Osteocyte (in vitro differentiated cells): ENCODE measurements at regions not wholly inside any gene's neighbourhood (a gene's known extent, or its start where the extent isn't known, plus 50 kb on each side); places are given as distances from the start of the nearest gene placed in this dataset.

Experiments
- DNase-seq: peaks from one replicate; pipeline ENCODE4 v3.0.0; 2021; ENCODE audit warnings: mixed read lengths; ENCODE audit not compliant: unreplicated experiment; ENCODE audit errors: extremely low spot score
- H3K27ac Mint-ChIP-seq: one replicate; pipeline ENCODE4 v1.8.0; 2021; ENCODE audit warnings: mild to moderate bottlenecking, mixed read lengths; ENCODE audit not compliant: unreplicated experiment
- H3K27me3 Mint-ChIP-seq: one replicate; pipeline ENCODE4 v1.8.0; 2021; ENCODE audit warnings: mixed read lengths; ENCODE audit not compliant: unreplicated experiment
- H3K36me3 Mint-ChIP-seq: one replicate; pipeline ENCODE4 v1.8.0; 2021; ENCODE audit warnings: mixed read lengths; ENCODE audit not compliant: unreplicated experiment
- H3K4me1 Mint-ChIP-seq: one replicate; pipeline ENCODE4 v1.8.0; 2021; ENCODE audit warnings: mixed read lengths; ENCODE audit not compliant: unreplicated experiment
- H3K4me3 Mint-ChIP-seq: one replicate; pipeline ENCODE4 v1.8.0; 2021; ENCODE audit warnings: mild to moderate bottlenecking, moderate library complexity, mixed read lengths; ENCODE audit not compliant: unreplicated experiment
- H3K9me3 Mint-ChIP-seq: one replicate; pipeline ENCODE4 v1.8.0; 2021; ENCODE audit warnings: mixed read lengths; ENCODE audit not compliant: unreplicated experiment
- TF ChIP-seq, protein P1 (sequence below): fragments of 200-600 bp; sonication (generic); IDR thresholded peaks from 2 replicates; pipeline ENCODE4 v1.5.0; 2021; ENCODE audit warnings: antibody characterized with exemption, mild to moderate bottlenecking, moderate library complexity

DNA sequence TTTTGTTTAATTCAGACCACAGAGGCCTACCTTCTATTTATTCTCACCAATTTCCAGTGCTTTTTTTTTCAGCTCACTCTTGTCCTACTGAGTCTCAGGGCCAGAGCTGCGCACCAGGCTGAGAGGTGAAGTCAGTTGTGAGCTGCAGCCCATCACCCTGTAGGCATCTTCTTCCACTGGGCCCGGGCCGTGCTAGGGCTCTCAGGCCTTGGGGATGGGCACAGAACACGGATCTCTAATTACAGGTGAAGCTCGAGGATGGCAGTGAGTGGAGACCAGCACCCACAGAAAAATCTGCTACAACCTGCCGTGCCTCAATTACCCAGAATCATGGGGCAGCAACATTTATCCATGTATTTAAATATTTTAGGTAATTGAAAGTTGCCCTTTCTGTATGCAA lies 82.1 kb downstream of the IRX5 start:
- no peak overlapping the region for H3K27ac Mint-ChIP-seq
- H3K27me3 Mint-ChIP-seq: no peaks in the 10 kb centered on the region
- H3K4me3 Mint-ChIP-seq: no peak overlapping the region
- peak; percentile 53 for DNase-seq
- no peaks in the 10 kb centered on the region for H3K36me3 Mint-ChIP-seq
- TF ChIP-seq, protein P1, sequence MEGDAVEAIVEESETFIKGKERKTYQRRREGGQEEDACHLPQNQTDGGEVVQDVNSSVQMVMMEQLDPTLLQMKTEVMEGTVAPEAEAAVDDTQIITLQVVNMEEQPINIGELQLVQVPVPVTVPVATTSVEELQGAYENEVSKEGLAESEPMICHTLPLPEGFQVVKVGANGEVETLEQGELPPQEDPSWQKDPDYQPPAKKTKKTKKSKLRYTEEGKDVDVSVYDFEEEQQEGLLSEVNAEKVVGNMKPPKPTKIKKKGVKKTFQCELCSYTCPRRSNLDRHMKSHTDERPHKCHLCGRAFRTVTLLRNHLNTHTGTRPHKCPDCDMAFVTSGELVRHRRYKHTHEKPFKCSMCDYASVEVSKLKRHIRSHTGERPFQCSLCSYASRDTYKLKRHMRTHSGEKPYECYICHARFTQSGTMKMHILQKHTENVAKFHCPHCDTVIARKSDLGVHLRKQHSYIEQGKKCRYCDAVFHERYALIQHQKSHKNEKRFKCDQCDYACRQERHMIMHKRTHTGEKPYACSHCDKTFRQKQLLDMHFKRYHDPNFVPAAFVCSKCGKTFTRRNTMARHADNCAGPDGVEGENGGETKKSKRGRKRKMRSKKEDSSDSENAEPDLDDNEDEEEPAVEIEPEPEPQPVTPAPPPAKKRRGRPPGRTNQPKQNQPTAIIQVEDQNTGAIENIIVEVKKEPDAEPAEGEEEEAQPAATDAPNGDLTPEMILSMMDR: no peak
- no peaks in the 10 kb centered on the region for H3K4me1 Mint-ChIP-seq
- H3K9me3 Mint-ChIP-seq: no peaks in the 10 kb centered on the region

DNA sequence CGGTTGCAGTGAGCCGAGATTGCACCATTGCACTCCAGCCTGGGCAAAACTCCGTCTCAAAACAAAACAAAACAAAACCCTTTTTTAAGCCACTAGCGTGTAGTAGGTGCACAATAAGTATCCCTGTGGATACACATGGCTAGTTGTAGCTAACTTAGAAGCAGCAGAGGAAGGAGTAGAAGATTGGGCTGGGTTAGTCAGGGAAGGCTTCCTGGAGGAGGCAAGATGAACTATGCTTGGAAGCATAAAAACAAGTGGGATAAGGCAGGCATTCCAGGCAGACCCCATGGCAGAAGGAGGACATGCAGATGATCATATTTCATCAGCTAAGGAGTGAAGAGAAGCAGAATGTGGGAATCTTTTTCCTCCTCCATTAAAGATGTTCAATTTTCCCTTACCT lies 83.4 kb downstream of the IRX5 start:
- no peak for DNase-seq
- Mint-ChIP-seq H3K27me3 (no peaks in the 10 kb centered on the region), H3K9me3 (no peaks in the 10 kb centered on the region), H3K36me3 (no peaks in the 10 kb centered on the region), H3K4me3 (no peak overlapping the region), H3K4me1 (no peaks in the 10 kb centered on the region), H3K27ac (no peak overlapping the region)
- TF ChIP-seq, protein P1: no peak

DNA sequence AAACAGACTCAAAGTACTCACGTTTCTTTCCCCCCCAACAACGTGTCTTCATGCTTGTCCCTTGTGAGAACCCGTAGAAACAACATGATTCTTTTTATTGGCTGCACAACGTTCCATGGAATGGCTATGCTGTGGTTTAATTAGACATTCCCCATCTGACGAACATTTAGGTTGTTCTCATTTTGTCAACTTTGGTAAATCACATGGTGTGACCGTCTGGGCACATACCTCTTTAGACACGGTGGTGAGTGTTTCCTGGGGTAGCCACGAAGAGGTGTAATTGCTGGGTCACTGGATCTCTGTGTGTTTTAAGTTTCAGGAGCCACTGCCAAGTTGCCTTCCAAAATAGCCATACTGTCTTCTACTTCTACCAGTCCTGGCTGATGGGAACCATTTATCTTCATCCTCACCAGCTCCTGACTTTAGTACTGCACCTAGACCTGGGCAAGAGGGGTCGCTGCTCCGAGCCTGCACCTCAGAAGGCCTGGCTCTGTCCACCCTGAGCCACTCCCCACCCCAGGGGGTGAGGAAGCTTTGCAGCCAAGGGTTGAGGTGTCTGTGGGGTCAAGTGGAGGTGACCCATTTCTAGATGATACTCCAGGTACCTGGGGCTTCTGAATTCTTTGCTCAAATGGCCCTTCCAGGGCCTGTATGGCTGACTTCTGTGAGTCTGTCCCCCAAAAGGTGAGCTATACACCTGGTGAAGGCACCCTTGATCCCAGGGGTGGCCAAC lies 84.7 kb downstream of the IRX5 start:
- TF ChIP-seq, protein P1: no peak
- Mint-ChIP-seq H3K27me3 (no peaks in the 10 kb centered on the region), H3K27ac (no peak overlapping the region), H3K4me3 (no peak overlapping the region), H3K36me3 (no peaks in the 10 kb centered on the region), H3K9me3 (peaks cover 8% of the 10 kb centered on the region), H3K4me1 (no peaks in the 10 kb centered on the region)
- DNase-seq: peak; percentile 63

DNA sequence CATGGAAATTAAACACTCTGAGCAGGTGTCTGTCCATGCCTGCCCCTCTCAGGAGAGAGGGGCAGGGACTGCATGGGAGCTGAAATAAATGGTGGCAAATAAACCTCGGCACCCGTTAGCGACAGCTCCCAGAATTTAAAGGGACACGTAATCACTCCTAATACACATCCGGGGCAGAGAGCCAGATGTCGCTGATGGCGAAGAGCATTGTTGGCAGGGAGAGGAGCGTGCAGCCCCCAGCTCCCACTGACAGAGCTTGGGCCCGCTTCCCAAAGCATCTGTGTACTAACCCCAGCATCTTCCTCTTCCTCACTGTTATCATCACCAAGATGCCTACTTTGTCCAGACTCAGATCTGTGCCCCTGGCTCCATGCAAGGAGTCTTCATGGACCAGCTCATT lies 85.8 kb downstream of the IRX5 start:
- H3K4me1 Mint-ChIP-seq: no peaks in the 10 kb centered on the region
- DNase-seq: peak; percentile 56
- H3K27me3 Mint-ChIP-seq: no peaks in the 10 kb centered on the region
- no peak overlapping the region for H3K4me3 Mint-ChIP-seq
- H3K9me3 Mint-ChIP-seq: peaks cover 12% of the 10 kb centered on the region
- H3K27ac Mint-ChIP-seq: no peak overlapping the region
- H3K36me3 Mint-ChIP-seq: no peaks in the 10 kb centered on the region
- TF ChIP-seq, protein P1: no peak

DNA sequence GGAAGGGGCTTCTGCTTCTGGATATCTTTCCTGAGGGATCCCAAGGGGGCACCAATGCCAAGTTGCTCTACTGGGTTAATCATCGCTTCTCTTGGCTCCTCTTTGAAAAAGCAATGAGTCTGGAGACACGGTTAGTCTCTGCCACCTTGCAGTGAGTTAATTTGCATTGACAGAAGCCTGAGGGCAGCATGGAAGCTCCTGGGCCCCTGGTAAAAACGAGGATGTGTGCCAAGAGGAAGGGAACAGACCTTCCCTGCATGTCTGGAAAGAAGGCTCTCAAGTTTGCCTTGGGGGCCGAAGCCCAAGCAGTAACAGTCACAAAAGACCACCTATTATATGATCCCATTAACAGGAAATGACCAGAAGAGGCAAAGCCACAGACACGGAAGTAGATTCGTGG lies 86.7 kb downstream of the IRX5 start:
- H3K27me3 Mint-ChIP-seq: peaks cover 3% of the 10 kb centered on the region
- TF ChIP-seq, protein P1: no peak
- H3K9me3 Mint-ChIP-seq: peaks cover 12% of the 10 kb centered on the region
- no peaks in the 10 kb centered on the region for H3K36me3 Mint-ChIP-seq
- no peak overlapping the region for H3K4me3 Mint-ChIP-seq
- H3K27ac Mint-ChIP-seq: no peak overlapping the region
- DNase-seq: peak; percentile 36
- H3K4me1 Mint-ChIP-seq: no peaks in the 10 kb centered on the region
